B cell (primary cell): ENCODE measurements at regions not wholly inside any gene's neighbourhood (a gene's known extent, or its start where the extent isn't known, plus 50 kb on each side); places are given as distances from the start of the nearest gene placed in this dataset.

Source experiments
- ATAC-seq: fragments of 200-7000 bp; cut with Tn5 transposase; one replicate; pipeline ENCODE4 v1.10.0; 2021; ENCODE audit warnings: low read depth, mild to moderate bottlenecking, moderate number of reproducible peaks, moderate library complexity
- CTCF ChIA-PET: fragments of 350-600 bp; sonication (Branson Sonifier 250); formaldehyde crosslinking; loops from one replicate; lab custom pipeline; 2021; ENCODE audit warnings: antibody characterized with exemption, inconsistent platforms; lab: Charles Lee
- POLR2A ChIA-PET: fragments of 350-600 bp; sonication (Branson Sonifier 250); formaldehyde crosslinking; loops from one replicate; lab custom pipeline; 2021; ENCODE audit warnings: antibody characterized with exemption; lab: Charles Lee
- DNase-seq: peaks from one replicate; pipeline ENCODE4 v3.0.0; 2013
- H2AFZ ChIP-seq: 2 replicates; pipeline ENCODE4 v1.6.1; 2012; ENCODE audit warnings: mild to moderate bottlenecking, low read depth, low read length; ENCODE audit not compliant: insufficient read depth, poor library complexity, severe bottlenecking
- H3K27ac ChIP-seq, 2 donors: 1 replicate in 1 of 2; 2 replicates in 1 of 2; pipeline ENCODE4 v1.5.1; 2012 to 2013; ENCODE audit warnings: low read length in 2 of 2, mild to moderate bottlenecking in 2 of 2, moderate library complexity in 1 of 2
- H3K27me3 ChIP-seq, 4 experiments: fragments of 200-600 bp in 1 of 4; sonication (generic) in 1 of 4; replicated peaks in 1 of 4; 1 replicate in 2 of 4; 2 replicates in 2 of 4; pipeline versions ENCODE4 v1.6.1 to v1.7.0; 2013 to 2016; ENCODE audit warnings: low read length in 3 of 4, mild to moderate bottlenecking in 2 of 4, mixed read lengths in 1 of 4, moderate library complexity in 1 of 4; ENCODE audit not compliant: insufficient read depth in 4 of 4, control insufficient read depth in 3 of 4; ENCODE audit errors: control extremely low read depth in 1 of 4
- H3K36me3 ChIP-seq, 2 experiments: replicated peaks in 1 of 2; 1 replicate in 1 of 2; 2 replicates in 1 of 2; pipeline versions ENCODE4 v1.6.1 to v1.7.1; 2013; ENCODE audit warnings: low read length in 1 of 2; ENCODE audit not compliant: insufficient read depth in 2 of 2, control insufficient read depth in 1 of 2; ENCODE audit errors: control extremely low read depth in 1 of 2, extremely low read depth in 1 of 2
- H3K4me1 ChIP-seq, 2 donors: fragments of 200-600 bp in 1 of 2; sonication (generic) in 1 of 2; 1 replicate in 1 of 2; 2 replicates in 1 of 2; pipeline versions ENCODE4 v1.5.1 to v1.6.1; 2013 to 2017; ENCODE audit warnings: low read length in 2 of 2; ENCODE audit not compliant: control insufficient read depth in 2 of 2, insufficient read depth in 2 of 2
- H3K4me2 ChIP-seq: replicated peaks from 2 replicates; pipeline ENCODE3; 2012; ENCODE audit warnings: mild to moderate bottlenecking, low read depth, low read length; ENCODE audit not compliant: poor library complexity, severe bottlenecking
- H3K4me3 ChIP-seq, 5 experiments: fragments of 200-600 bp in 1 of 5; sonication (generic) in 1 of 5; 1 replicate in 3 of 5; 2 replicates in 2 of 5; pipeline versions ENCODE4 v1.5.1 to v1.7.0; 2011 to 2016; ENCODE audit warnings: low read length in 4 of 5, mild to moderate bottlenecking in 4 of 5, low read depth in 2 of 5, control low read depth in 1 of 5, moderate library complexity in 1 of 5; ENCODE audit not compliant: insufficient read depth in 1 of 5; ENCODE audit errors: control extremely low read depth in 1 of 5, extremely low read depth in 1 of 5
- H3K79me2 ChIP-seq: fragments of 200-600 bp; sonication (generic); one replicate; pipeline ENCODE4 v1.6.0; 2016; ENCODE audit warnings: low read length; ENCODE audit not compliant: control insufficient read depth, insufficient read depth
- H3K9ac ChIP-seq: fragments of 200-600 bp; sonication (generic); 2 replicates; pipeline ENCODE4 v1.6.1; 2017; ENCODE audit warnings: mild to moderate bottlenecking, low read length, moderate library complexity
- H3K9me3 ChIP-seq, 3 donors: one replicate each; pipeline versions ENCODE4 v1.6.1 to v1.7.1; 2013; ENCODE audit warnings: low read length in 2 of 3; ENCODE audit not compliant: control insufficient read depth in 2 of 3, insufficient read depth in 1 of 3; ENCODE audit errors: control extremely low read depth in 1 of 3
- H4K20me1 ChIP-seq: 2 replicates; pipeline ENCODE4 v1.6.0; 2012; ENCODE audit warnings: mild to moderate bottlenecking, low read length; ENCODE audit not compliant: insufficient read depth, control insufficient read depth, poor library complexity, severe bottlenecking
- H3K27ac Mint-ChIP-seq: one replicate; pipeline ENCODE4 v1.8.0; 2021; ENCODE audit warnings: mixed read lengths
- H3K27me3 Mint-ChIP-seq: one replicate; pipeline ENCODE4 v1.8.0; 2021; ENCODE audit warnings: mixed read lengths
- H3K4me1 Mint-ChIP-seq: one replicate; pipeline ENCODE4 v1.8.0; 2021; ENCODE audit warnings: mixed read lengths
- H3K4me3 Mint-ChIP-seq: one replicate; pipeline ENCODE4 v1.8.0; 2021; ENCODE audit warnings: mixed read lengths
- H3K9me3 Mint-ChIP-seq: one replicate; pipeline ENCODE4 v1.8.0; 2022; ENCODE audit warnings: mixed read lengths; ENCODE audit not compliant: insufficient read depth
- CTCF ChIP-seq: fragments of 200-600 bp; IDR thresholded peaks from one replicate; pipeline ENCODE4 v1.8.0; 2022; ENCODE audit warnings: antibody characterized with exemption, mild to moderate bottlenecking
- EZH2 ChIP-seq: IDR thresholded peaks from 2 replicates; pipeline ENCODE4 v1.6.1; 2012; ENCODE audit warnings: borderline replicate concordance, low read depth, mild to moderate bottlenecking, moderate library complexity, low read length; ENCODE audit not compliant: insufficient read depth, poor library complexity, severe bottlenecking
- WGBS: methylation state at CpG from one replicate; pipeline ENCODE4 v1.1.5; 2013; ENCODE audit warnings: missing lambda C conversion rate; ENCODE audit not compliant: insufficient coverage; 5-methylcytosine and 5-hydroxymethylcytosine counted together
- intact Hi-C: fragments of 100-400 bp; cut with micrococcal nuclease; formaldehyde crosslinking; loops from one replicate; pipeline ENCODE4 v1.10.0; 2022

GRCh38 chr2:126781806-126782205 lies 116.9 kb upstream of the TEX51 start:
- peaks cover 2 to 5% of the 10 kb centered on the region in 2 donors for H3K4me1 ChIP-seq
- no peak overlapping the region for H3K4me3 Mint-ChIP-seq
- no peaks in the 10 kb centered on the region for H3K9me3 ChIP-seq
- ChIA-PET POLR2A (no interaction called here), CTCF (no interaction called here)
- H3K79me2 ChIP-seq, result no peaks in the 10 kb centered on the region
- no peak for TF ChIP-seq EZH2
- no peak for TF ChIP-seq CTCF
- H3K36me3 ChIP-seq, result no peaks in the 10 kb centered on the region
- H3K27me3 Mint-ChIP-seq, result peaks cover 35% of the 10 kb centered on the region
- H3K9me3 Mint-ChIP-seq, result no peaks in the 10 kb centered on the region
- H3K4me2 ChIP-seq, result no peak overlapping the region
- no peak overlapping the region for H3K27ac Mint-ChIP-seq
- H3K27ac ChIP-seq, result no peak overlapping the region
- no peak overlapping the region for H3K9ac ChIP-seq
- WGBS, result 66% methylated on average over 6 of the region's 6 CpGs
- intact Hi-C loops, result no loop called here
- DNase-seq (no peak), ATAC-seq (no peak)
- H3K27me3 ChIP-seq, result peaks cover 0 to 3% (median 0%) of the 10 kb centered on the region in 4 experiments
- H3K4me1 Mint-ChIP-seq, result peaks cover 5% of the 10 kb centered on the region
- no peaks in the 10 kb centered on the region for H4K20me1 ChIP-seq
- no peak overlapping the region for H3K4me3 ChIP-seq
- H2AFZ ChIP-seq, result no peak overlapping the region

- no peaks in the 10 kb centered on the region for H3K9me3 ChIP-seq
- DNase-seq, result no peak
- no peak overlapping the region for H3K27ac ChIP-seq
- no peak for TF ChIP-seq EZH2
- no peak for TF ChIP-seq CTCF
- H3K4me1 Mint-ChIP-seq, result peaks cover 1% of the 10 kb centered on the region
- no peaks in the 10 kb centered on the region for H3K36me3 ChIP-seq
- 100% methylated on average over 1 of the region's 4 CpGs for WGBS
- CTCF ChIA-PET, result interaction anchor here (1.0 kb wide), 1 partner anchor 254 kb away, joined by 3 read pairs; no protein-coding TSS in a partner anchor
- no peaks in the 10 kb centered on the region for H3K4me1 ChIP-seq
- no peaks in the 10 kb centered on the region for H3K9me3 Mint-ChIP-seq
- no peaks in the 10 kb centered on the region for H4K20me1 ChIP-seq
- no peak overlapping the region for H3K4me2 ChIP-seq
- H2AFZ ChIP-seq, result no peak overlapping the region
- no peaks in the 10 kb centered on the region for H3K79me2 ChIP-seq
- no peak overlapping the region for H3K4me3 Mint-ChIP-seq
- no peak overlapping the region for H3K27ac Mint-ChIP-seq
- H3K27me3 ChIP-seq, result no peaks in the 10 kb centered on the region
- peaks cover 30% of the 10 kb centered on the region for H3K27me3 Mint-ChIP-seq
- intact Hi-C loops, result no loop called here
- POLR2A ChIA-PET, result no interaction called here
- no peak overlapping the region for H3K4me3 ChIP-seq
- ATAC-seq, result no peak
- no peak overlapping the region for H3K9ac ChIP-seq
Observed at GRCh38 chr2:126782648-126783047, 116.0 kb upstream of the TEX51 start.
